Naive B cell (primary cell): ENCODE measurements at regions not wholly inside any gene's neighbourhood (a gene's known extent, or its start where the extent isn't known, plus 50 kb on each side); places are given as distances from the start of the nearest gene placed in this dataset.

Experiments used
- ATAC-seq, 2 donors: fragments of 150-1000 bp; cut with Tn5 transposase; 2 replicates each; pipeline ENCODE4 v1.10.0; 2021; ENCODE audit warnings: low read depth in 2 of 2, mild to moderate bottlenecking in 2 of 2, moderate library complexity in 2 of 2
- DNase-seq: peaks from one replicate; pipeline ENCODE4 v3.0.0; 2022
- H3K27ac Mint-ChIP-seq, 6 donors: one replicate each; pipeline ENCODE4 v1.8.0; 2020 to 2022; ENCODE audit warnings: mild to moderate bottlenecking in 6 of 6, mixed read lengths in 6 of 6, moderate library complexity in 5 of 6, inconsistent platforms in 2 of 6
- H3K27me3 Mint-ChIP-seq, 3 donors: one replicate each; pipeline ENCODE4 v1.8.0; 2021 to 2022; ENCODE audit warnings: mixed read lengths in 3 of 3, mild to moderate bottlenecking in 1 of 3
- H3K36me3 Mint-ChIP-seq, 2 donors: one replicate each; pipeline ENCODE4 v1.8.0; 2020 to 2022; ENCODE audit warnings: mixed read lengths in 2 of 2, inconsistent platforms in 1 of 2, mild to moderate bottlenecking in 1 of 2
- H3K4me1 Mint-ChIP-seq, 3 donors: one replicate each; pipeline ENCODE4 v1.8.0; 2020 to 2022; ENCODE audit warnings: mixed read lengths in 3 of 3, inconsistent platforms in 1 of 3, mild to moderate bottlenecking in 1 of 3, moderate library complexity in 1 of 3
- H3K4me3 Mint-ChIP-seq, 8 donors: one replicate each; pipeline ENCODE4 v1.8.0; 2020 to 2022; ENCODE audit warnings: mild to moderate bottlenecking in 8 of 8, mixed read lengths in 8 of 8, moderate library complexity in 8 of 8, inconsistent platforms in 2 of 8
- H3K9me3 Mint-ChIP-seq, 7 donors: one replicate each; pipeline ENCODE4 v1.8.0; 2020 to 2022; ENCODE audit warnings: mixed read lengths in 7 of 7, mild to moderate bottlenecking in 5 of 7, inconsistent platforms in 2 of 7, moderate library complexity in 1 of 7

DNA sequence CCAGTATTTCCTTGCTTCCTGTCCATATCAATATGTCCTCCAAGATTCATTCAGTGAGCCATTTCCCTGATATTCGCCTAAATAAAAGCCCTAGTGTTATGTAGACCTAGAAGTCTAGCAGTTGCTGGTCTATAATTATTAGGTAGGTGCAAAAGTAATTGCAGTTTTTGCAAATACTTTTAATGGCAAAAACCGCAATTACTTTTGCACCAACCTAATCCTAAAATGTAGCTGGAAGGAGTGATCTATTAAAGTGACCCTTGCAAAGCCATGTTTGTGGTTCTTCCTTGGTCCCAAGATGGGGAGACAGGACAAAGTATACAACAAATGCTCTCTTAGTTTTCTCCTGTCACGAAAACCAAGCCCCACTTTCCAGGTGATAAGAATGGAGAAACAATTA lies 193.0 kb downstream of the IDS start:
- Mint-ChIP-seq H3K4me1 (no peaks in the 10 kb centered on the region), H3K27ac (no peak overlapping the region), H3K9me3 (peaks cover 0 to 2% (median 0%) of the 10 kb centered on the region in 7 donors), H3K27me3 (no peaks in the 10 kb centered on the region), H3K36me3 (peaks cover 0 to 1% of the 10 kb centered on the region in 2 donors), H3K4me3 (no peak overlapping the region)
- no peak for DNase-seq
- ATAC-seq, result no peak

DNA sequence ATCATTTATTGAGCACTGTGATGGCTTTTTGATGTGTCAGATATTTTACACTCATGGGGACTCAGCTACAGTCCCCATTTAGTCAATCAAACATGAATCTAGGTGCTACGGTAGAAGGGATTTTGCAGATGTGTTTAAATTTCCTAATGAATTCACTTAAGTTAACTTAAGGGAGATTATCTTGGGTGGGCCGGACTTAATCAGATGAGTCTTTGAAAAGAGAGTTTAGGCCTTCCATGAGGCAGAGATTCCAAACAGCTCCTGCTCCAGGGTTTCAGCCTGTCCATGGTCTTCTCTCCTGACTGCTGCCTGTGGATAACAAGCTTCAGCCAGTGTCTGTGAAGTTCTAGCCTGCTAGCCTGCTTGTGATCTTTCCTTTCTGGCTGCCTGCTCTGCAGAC lies 202.4 kb downstream of the IDS start:
- Mint-ChIP-seq H3K36me3 (no peaks in the 10 kb centered on the region), H3K4me1 (no peaks in the 10 kb centered on the region), H3K4me3 (no peak overlapping the region), H3K27ac (peak overlapping the region in 1 of 6 donors; percentile 39), H3K27me3 (peaks cover 0 to 26% (median 10%) of the 10 kb centered on the region in 3 donors), H3K9me3 (no peaks in the 10 kb centered on the region)
- DNase-seq, result no peak
- no peak for ATAC-seq

DNA sequence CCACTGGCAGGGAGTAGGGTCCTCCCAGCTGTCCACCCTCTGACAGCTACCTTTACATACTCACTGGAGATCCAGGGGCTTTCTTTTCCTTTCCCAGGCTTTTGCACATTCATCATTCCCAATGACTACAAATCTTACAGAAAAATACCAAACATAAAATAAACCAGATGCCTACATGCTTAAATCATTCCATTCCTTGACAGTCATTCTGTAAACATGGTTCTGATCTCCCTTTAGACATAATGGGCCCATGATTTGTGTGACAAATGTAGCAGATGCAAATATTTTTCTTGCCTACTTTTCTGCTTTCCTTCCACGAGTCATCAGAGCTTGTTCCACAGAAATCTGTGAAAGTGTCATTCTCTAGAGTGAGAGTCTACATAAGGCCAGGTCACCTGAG lies 207.0 kb downstream of the IDS start:
- no peak overlapping the region for H3K27ac Mint-ChIP-seq
- H3K36me3 Mint-ChIP-seq, result no peaks in the 10 kb centered on the region
- H3K4me3 Mint-ChIP-seq, result no peak overlapping the region
- no peaks in the 10 kb centered on the region for H3K9me3 Mint-ChIP-seq
- H3K4me1 Mint-ChIP-seq, result no peaks in the 10 kb centered on the region
- H3K27me3 Mint-ChIP-seq, result peaks cover 0 to 10% (median 10%) of the 10 kb centered on the region in 3 donors
- ATAC-seq (no peak), DNase-seq (no peak)

DNA sequence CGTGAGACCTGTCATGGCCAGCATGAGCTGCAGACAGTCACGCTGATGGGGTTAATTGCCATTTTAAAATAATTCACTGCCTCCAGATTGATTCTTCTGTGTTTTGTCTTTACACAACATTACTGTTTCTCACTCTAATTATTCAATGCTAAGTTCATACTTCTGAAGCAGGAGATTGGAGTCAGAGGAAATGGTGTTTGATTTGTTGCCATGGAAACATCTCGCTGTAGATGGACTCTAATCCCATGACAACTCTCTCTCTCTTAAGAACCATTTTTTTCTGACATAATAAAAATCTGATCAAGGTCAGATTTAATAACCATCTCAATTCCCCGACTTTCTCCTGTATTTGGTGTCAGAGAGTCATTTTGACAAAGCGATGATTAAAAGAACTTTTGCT lies 209.0 kb downstream of the IDS start:
- no peaks in the 10 kb centered on the region for H3K36me3 Mint-ChIP-seq
- no peaks in the 10 kb centered on the region for H3K4me1 Mint-ChIP-seq
- peaks cover 0 to 10% (median 10%) of the 10 kb centered on the region in 3 donors for H3K27me3 Mint-ChIP-seq
- ATAC-seq, result no peak
- no peak overlapping the region for H3K27ac Mint-ChIP-seq
- no peak for DNase-seq
- no peaks in the 10 kb centered on the region for H3K9me3 Mint-ChIP-seq
- no peak overlapping the region for H3K4me3 Mint-ChIP-seq

DNA sequence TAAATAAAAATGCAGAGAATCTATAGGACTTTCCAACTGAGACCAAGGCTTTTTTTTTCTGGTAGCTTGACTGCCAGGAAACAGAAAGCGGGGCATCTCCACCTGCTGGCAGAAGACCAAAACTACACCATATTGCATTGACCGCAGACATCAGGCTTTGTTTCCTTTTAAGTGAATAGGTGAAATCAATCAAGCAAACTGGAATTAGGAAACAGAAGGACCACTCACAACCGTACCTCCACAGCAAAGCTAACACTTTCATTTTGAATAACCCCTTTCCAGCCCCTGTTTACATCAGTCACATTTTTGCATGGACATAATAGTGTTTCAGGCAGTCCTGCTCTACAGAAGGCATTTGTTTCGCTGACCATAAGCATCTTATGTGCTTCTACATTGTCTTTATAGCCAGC lies 218.2 kb downstream of the IDS start:
- H3K27ac Mint-ChIP-seq, result no peak overlapping the region
- peak; percentile 38 for DNase-seq
- no peak overlapping the region for H3K4me3 Mint-ChIP-seq
- H3K27me3 Mint-ChIP-seq, result no peaks in the 10 kb centered on the region
- H3K36me3 Mint-ChIP-seq, result no peaks in the 10 kb centered on the region
- no peaks in the 10 kb centered on the region for H3K4me1 Mint-ChIP-seq
- no peak for ATAC-seq
- peaks cover 0 to 2% (median 0%) of the 10 kb centered on the region in 7 donors for H3K9me3 Mint-ChIP-seq

DNA sequence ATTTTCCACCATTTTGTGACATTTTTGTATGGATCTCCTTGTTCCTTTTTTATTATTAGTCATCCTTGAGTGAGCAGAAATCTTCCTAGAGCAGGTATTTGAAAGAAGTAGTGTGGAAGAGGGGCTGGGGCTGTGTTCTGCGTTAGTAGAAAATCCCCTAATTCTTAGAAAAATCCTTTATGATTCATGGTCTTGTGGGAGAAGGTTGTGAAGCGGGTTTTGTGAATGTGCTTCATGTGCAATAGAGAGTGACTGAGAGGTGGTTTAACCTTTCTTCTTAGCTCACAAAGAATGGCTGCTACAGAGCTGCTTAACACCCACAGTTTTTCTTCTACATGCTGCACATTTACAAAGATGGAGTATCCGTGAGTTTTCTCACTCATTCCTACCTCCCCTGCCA lies 220.5 kb downstream of the IDS start:
- ATAC-seq (no peak), DNase-seq (no peak)
- no peaks in the 10 kb centered on the region for H3K27me3 Mint-ChIP-seq
- no peaks in the 10 kb centered on the region for H3K4me1 Mint-ChIP-seq
- peaks cover 0 to 2% (median 0%) of the 10 kb centered on the region in 7 donors for H3K9me3 Mint-ChIP-seq
- H3K36me3 Mint-ChIP-seq, result no peaks in the 10 kb centered on the region
- H3K27ac Mint-ChIP-seq, result no peak overlapping the region
- no peak overlapping the region for H3K4me3 Mint-ChIP-seq

DNA sequence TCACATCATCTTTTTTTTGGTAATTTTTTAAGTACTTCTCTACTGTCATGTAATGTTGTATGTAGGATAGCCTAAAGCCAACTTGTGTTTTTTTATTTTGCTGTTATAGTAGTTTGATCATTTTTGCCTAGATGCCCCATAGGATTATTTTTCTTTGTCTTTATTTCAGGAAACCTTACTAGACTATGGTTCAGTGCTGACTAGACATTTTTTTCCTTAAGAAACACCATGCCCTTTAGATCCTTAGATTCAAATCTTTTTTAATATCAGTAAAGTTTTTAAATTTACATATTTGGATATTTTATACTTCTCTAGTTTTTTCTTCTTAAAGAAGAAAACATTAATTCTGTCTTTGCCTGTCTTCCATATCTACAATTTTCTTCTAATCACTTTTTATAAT lies 221.3 kb downstream of the IDS start:
- Mint-ChIP-seq H3K36me3 (no peaks in the 10 kb centered on the region), H3K9me3 (peaks cover 0 to 2% (median 0%) of the 10 kb centered on the region in 7 donors), H3K4me1 (no peaks in the 10 kb centered on the region), H3K27ac (no peak overlapping the region), H3K27me3 (no peaks in the 10 kb centered on the region), H3K4me3 (no peak overlapping the region)
- no peak for DNase-seq
- ATAC-seq, result no peak

DNA sequence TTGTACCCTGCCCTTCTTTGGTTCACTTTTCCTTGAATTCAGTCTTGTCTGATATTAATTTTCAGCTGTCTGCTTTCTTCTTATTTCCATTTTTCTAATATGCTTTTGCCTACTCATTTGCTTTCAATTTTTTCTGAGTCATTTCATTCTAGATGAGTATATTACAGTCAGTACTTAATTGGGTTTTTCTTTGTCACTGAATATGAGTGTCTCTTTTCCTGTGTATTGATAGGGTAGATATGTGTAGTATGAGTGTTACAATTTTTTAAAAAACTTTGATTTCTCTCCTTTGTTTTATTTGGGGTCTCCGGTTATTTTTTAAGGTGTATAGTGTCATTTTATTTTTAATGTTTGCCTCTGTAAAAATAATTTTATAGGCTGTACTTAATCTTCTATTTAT lies 222.2 kb downstream of the IDS start:
- no peak overlapping the region for H3K27ac Mint-ChIP-seq

DNA sequence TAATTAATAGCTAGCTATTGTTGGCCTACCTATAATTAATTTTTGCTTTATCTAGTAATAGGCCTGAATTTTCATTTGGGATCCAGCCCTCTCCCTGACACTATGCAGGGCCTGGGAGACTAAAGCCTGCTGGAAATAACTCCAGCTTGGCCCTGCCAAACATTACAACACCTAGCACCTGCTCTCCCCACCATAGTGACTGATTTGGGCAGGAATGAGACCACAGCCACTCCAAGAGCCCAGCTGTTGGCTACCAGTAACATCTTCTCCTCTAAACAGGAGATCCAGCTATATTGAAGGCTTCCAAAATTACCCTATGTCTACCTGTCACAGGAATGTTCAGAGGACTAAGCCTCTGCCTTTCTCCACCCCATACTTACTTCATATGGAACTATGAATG lies 225.1 kb downstream of the IDS start:
- Mint-ChIP-seq H3K4me3 (no peak overlapping the region), H3K36me3 (no peaks in the 10 kb centered on the region), H3K27ac (no peak overlapping the region), H3K27me3 (no peaks in the 10 kb centered on the region), H3K4me1 (no peaks in the 10 kb centered on the region), H3K9me3 (peaks cover 0 to 2% (median 0%) of the 10 kb centered on the region in 7 donors)
- ATAC-seq (no peak), DNase-seq (no peak)

More for the DNA sequence above, 222.2 kb downstream of the IDS start:
- DNase-seq, result no peak
- no peaks in the 10 kb centered on the region for H3K36me3 Mint-ChIP-seq
- no peak overlapping the region for H3K4me3 Mint-ChIP-seq
- no peaks in the 10 kb centered on the region for H3K27me3 Mint-ChIP-seq
- peaks cover 0 to 2% (median 0%) of the 10 kb centered on the region in 7 donors for H3K9me3 Mint-ChIP-seq
- no peaks in the 10 kb centered on the region for H3K4me1 Mint-ChIP-seq
- ATAC-seq, result no peak

DNA sequence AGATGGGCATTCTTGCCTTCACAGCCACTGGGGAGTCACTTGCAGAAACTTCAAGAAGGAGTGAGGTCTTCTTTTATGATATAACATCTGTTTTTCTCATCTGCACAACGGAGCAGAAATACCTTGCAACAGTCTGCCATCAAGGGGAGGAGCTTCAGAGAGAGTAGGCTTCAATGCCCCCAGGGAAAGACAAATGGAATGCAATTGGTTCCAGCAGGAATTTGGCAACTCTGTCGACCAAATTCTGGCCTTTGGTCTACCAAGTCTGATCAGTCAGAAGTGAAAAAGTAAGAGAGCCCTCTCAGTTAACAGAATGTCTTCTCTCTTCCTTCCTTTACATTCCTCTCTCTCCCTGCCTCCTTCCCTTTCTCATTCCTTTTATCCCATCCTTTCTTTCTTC lies 229.3 kb downstream of the IDS start:
- ATAC-seq (no peak), DNase-seq (no peak)
- peaks cover 0 to 2% (median 0%) of the 10 kb centered on the region in 7 donors for H3K9me3 Mint-ChIP-seq
- peaks cover 0 to 6% (median 0%) of the 10 kb centered on the region in 3 donors for H3K27me3 Mint-ChIP-seq
- no peak overlapping the region for H3K27ac Mint-ChIP-seq
- no peak overlapping the region for H3K4me3 Mint-ChIP-seq
- no peaks in the 10 kb centered on the region for H3K4me1 Mint-ChIP-seq
- no peaks in the 10 kb centered on the region for H3K36me3 Mint-ChIP-seq

DNA sequence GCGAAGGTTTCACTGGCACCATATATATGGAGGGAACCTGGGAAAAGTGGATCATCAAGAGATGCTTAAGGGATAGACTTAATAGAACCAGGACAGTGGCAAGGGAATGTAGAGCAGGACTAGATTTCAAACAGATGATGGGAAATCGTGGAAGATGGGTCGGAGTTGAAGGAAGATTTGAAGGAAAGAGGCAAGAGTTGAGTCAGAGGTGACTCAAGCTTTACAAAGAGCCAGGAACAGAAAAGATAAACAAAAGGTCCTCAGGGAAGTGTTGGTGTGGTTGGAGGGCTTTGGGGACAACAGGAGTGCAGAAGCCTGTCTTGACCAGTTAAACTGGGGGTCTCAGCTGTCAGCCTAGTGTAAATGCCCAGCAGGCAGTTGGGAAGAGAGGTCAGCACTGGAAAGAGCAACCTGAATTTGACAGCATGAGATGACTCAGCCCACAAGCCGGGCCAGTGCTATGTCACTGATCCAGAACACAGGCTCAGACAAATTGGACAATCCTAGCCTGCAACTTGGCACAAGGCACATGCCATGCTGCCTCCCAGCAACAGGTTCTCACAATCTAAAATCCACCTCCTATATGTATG lies 230.5 kb downstream of the IDS start:
- no peak overlapping the region for H3K4me3 Mint-ChIP-seq
- DNase-seq (no peak), ATAC-seq (no peak)

DNA sequence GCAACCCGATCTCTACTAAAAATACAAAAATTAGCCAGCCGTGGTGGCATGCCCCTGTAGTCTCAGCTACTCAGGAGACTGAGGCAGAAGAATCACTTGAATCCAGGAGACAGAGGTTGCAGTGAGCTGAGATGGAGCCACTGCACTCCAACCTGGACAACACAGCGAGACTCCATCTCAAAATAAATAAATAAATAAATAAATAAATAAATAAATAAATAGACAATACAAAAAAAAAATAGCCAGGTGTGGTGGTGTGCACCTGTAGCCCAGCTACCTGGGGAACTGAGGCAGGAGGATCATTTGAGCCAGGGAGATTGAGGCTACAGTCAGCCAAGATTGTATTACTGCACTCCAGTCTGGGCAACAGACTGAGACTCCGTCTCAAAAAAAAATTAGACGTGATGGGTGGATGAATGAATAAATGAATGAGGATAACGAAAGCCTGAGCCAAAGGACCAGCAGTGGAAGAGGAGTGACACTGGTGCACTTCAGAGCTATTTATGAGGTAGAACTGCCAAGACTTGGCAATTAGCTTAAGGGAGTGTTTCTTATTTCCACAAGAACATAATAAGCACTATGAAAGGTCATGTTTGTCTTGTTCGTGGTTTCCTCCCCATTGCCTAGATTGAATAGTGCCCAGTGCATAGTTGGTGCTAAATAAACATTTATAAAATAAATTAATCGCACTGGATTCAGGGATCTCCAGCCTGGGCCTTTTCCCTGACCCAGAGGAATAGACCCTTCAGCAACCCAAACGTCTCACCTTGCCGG lies 232.2 kb downstream of the IDS start:
- H3K27ac Mint-ChIP-seq, result no peak overlapping the region
- H3K4me1 Mint-ChIP-seq, result no peaks in the 10 kb centered on the region
- H3K27me3 Mint-ChIP-seq, result peaks cover 0 to 6% (median 3%) of the 10 kb centered on the region in 3 donors
- no peak overlapping the region for H3K4me3 Mint-ChIP-seq
- ATAC-seq (no peak), DNase-seq (no peak)
- no peaks in the 10 kb centered on the region for H3K36me3 Mint-ChIP-seq
- peaks cover 0 to 2% (median 0%) of the 10 kb centered on the region in 7 donors for H3K9me3 Mint-ChIP-seq

More for the DNA sequence above, 230.5 kb downstream of the IDS start:
- Mint-ChIP-seq H3K27me3 (peaks cover 0 to 6% (median 0%) of the 10 kb centered on the region in 3 donors), H3K9me3 (peaks cover 0 to 2% (median 0%) of the 10 kb centered on the region in 7 donors), H3K36me3 (no peaks in the 10 kb centered on the region), H3K4me1 (no peaks in the 10 kb centered on the region), H3K27ac (no peak overlapping the region)

DNA sequence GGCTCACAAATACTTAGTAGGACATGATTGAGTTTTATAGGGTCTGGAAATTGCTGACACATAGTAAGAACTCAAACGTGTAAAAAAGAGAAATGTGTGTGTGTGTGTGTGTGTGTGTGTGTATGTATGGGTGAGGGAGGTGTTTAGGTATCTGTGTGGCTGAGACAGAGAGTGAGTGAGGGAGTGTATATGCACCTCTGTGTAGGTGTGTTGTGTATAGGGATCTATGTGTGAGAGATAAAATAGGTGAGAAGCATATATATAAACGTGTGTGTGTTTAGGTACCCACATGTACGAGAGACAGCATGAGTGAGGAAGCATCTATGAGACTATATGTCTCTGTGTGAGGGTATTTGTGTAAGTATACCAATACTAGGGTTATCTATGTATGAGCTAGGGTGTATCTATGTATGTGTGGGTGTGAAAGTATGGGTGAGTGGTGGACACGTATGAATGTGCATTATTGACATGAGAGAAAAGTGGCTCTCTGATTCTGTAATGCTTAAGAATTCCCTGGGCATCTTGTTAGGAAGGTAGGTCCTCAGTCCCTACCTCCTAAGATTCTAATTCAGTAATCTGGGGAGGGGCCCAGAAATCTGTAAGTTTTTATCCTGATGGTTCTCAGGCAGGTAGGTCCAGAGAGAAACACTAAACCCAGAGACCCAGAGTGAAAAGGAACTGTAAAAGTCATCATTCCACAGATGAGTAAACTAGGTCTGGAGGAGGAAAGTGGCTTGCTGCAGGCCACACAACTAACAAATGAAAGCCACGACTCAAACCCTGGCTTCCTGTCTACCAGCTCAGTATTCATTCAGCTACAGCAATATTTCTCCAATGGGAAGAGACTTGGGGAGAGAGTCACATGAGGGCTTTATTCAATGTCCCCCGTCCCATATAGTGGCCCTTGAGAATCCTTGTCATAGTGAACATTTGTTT lies 237.0 kb downstream of the IDS start:
- ATAC-seq (no peak), DNase-seq (no peak)
- H3K27ac Mint-ChIP-seq, result no peak overlapping the region
- H3K36me3 Mint-ChIP-seq, result no peaks in the 10 kb centered on the region
- H3K27me3 Mint-ChIP-seq, result peaks cover 6 to 16% (median 7%) of the 10 kb centered on the region in 3 donors
- peaks cover 0 to 18% (median 4%) of the 10 kb centered on the region in 7 donors for H3K9me3 Mint-ChIP-seq
- H3K4me3 Mint-ChIP-seq, result no peak overlapping the region
- no peaks in the 10 kb centered on the region for H3K4me1 Mint-ChIP-seq
